GM21717 (cell line): ENCODE measurements at regions not wholly inside any gene's neighbourhood (a gene's known extent, or its start where the extent isn't known, plus 50 kb on each side); places are given as distances from the start of the nearest gene placed in this dataset.

Experiments used
- ATAC-seq: cut with Tn5 transposase; IDR thresholded peaks from one replicate; pipeline ENCODE4 v1.9.1; 2021; ENCODE audit warnings: mild to moderate bottlenecking, moderate library complexity; ENCODE audit not compliant: unreplicated experiment

GRCh38 chr14:25108959-25109358 is 59.0 kb upstream of the STXBP6 start:
- ATAC-seq: no peak

- ATAC-seq: no peak
Observed at GRCh38 chr14:25108291-25108690, 58.3 kb upstream of the STXBP6 start.

- ATAC-seq: no peak
Observed at GRCh38 chr14:25103820-25104219, 53.9 kb upstream of the STXBP6 start.

- ATAC-seq: no peak
Observed at GRCh38 chr14:25103271-25103670, 53.3 kb upstream of the STXBP6 start.

- no peak for ATAC-seq
Observed at GRCh38 chr14:25102788-25103187, 52.8 kb upstream of the STXBP6 start.

- ATAC-seq: no peak
Observed at GRCh38 chr14:25101276-25101675, 51.3 kb upstream of the STXBP6 start.
